HCT116 (cell line): ENCODE measurements at regions not wholly inside any gene's neighbourhood (a gene's known extent, or its start where the extent isn't known, plus 50 kb on each side); places are given as distances from the start of the nearest gene placed in this dataset.

Source experiments
- ATAC-seq: fragments of 200-7000 bp; cut with Tn5 transposase; 2 replicates; pipeline ENCODE4 v1.9.1; 2020; ENCODE audit warnings: mild to moderate bottlenecking, moderate library complexity
- BruUV-seq: library from RNA; stranded (reverse); fragments of 400-500 nt; replicated peaks from 2 replicates; lab custom pipeline; 2021; lab: Mats Ljungman, UMichigan
- CTCF ChIA-PET: fragments of 300-600 bp; sonication (Branson Sonifier 250); formaldehyde crosslinking; loops from one replicate; lab custom pipeline; 2021; ENCODE audit warnings: antibody characterized with exemption; lab: Charles Lee
- POLR2A ChIA-PET: fragments of 300-600, 350-600 bp; sonication (Branson Sonifier 250); formaldehyde crosslinking; loops from one replicate; lab custom pipeline; 2021; ENCODE audit warnings: antibody characterized with exemption; lab: Charles Lee
- RAD21 ChIA-PET, 2 experiments: fragments of 300-600 bp; sonication (Branson Sonifier 250); formaldehyde crosslinking; loops; one replicate each; lab custom pipeline; 2023; ENCODE audit warnings: low total read pairs in 2 of 2; ENCODE audit not compliant: uncharacterized antibody in 2 of 2, unreplicated experiment in 2 of 2, low non-redundant PET in 1 of 2; lab: Charles Lee
- DNase-seq: peaks from one replicate; pipeline ENCODE4 v3.0.0-alpha.2; 2010; ENCODE audit warnings: low read depth, low spot score
- H2AFZ ChIP-seq: fragments of 200-600 bp; shearing (Covaris generic), sonication (generic); 2 replicates; pipeline ENCODE4 v1.6.1; 2017; ENCODE audit warnings: low read depth, mixed run types, mixed read lengths, antibody characterized with exemption, low read length; ENCODE audit not compliant: poor library complexity, severe bottlenecking
- H3K27ac ChIP-seq: 2 replicates; pipeline ENCODE4 v1.5.1; 2012; ENCODE audit warnings: low read depth, low read length
- H3K27me3 ChIP-seq: fragments of 200-600 bp; sonication (generic); 2 replicates; pipeline ENCODE4 v1.6.1; 2016; ENCODE audit warnings: mixed run types, low read length, mixed read lengths; ENCODE audit not compliant: insufficient read depth
- H3K36me3 ChIP-seq, 2 experiments: fragments of 200-500 bp in 1 of 2; fragments of 200-600 bp in 1 of 2; sonication (Bioruptor generic) in 1 of 2; sonication (generic) in 1 of 2; 2 replicates each; pipeline versions ENCODE4 v1.5.1 to v1.6.1; 2014 to 2016; ENCODE audit warnings: low read length in 2 of 2, inconsistent platforms in 1 of 2, mixed read lengths in 1 of 2, mixed run types in 1 of 2; ENCODE audit not compliant: insufficient read depth in 2 of 2, control insufficient read depth in 1 of 2
- H3K4me1 ChIP-seq, 2 experiments: fragments of 200-600 bp in 1 of 2; sonication (generic) in 1 of 2; 2 replicates each; pipeline versions ENCODE4 v1.5.1 to v1.6.1; 2012 to 2017; ENCODE audit warnings: low read length in 2 of 2, inconsistent platforms in 1 of 2, mild to moderate bottlenecking in 1 of 2, mixed read lengths in 1 of 2, mixed run types in 1 of 2, moderate library complexity in 1 of 2; ENCODE audit not compliant: insufficient read depth in 2 of 2, control insufficient read depth in 1 of 2
- H3K4me2 ChIP-seq: fragments of 200-600 bp; sonication (generic); 2 replicates; pipeline ENCODE4 v1.6.1; 2017; ENCODE audit warnings: mixed run types, low read length, mixed read lengths
- H3K4me3 ChIP-seq, 2 experiments: fragments of 200-600 bp in 1 of 2; sonication (generic) in 1 of 2; replicated peaks in 1 of 2; 2 replicates each; pipeline ENCODE4 v1.5.1; 2011 to 2016; ENCODE audit warnings: low read length in 2 of 2, control low read depth in 1 of 2, low read depth in 1 of 2, mild to moderate bottlenecking in 1 of 2, mixed read lengths in 1 of 2, mixed run types in 1 of 2
- H3K79me2 ChIP-seq: fragments of 200-600 bp; sonication (generic); 2 replicates; pipeline ENCODE4 v1.6.1; 2017; ENCODE audit warnings: mild to moderate bottlenecking, mixed run types, low read length, moderate library complexity, mixed read lengths; ENCODE audit not compliant: insufficient read depth
- H3K9ac ChIP-seq: fragments of 200-600 bp; sonication (generic); 2 replicates; pipeline ENCODE4 v1.6.1; 2016; ENCODE audit warnings: low read length, mixed read lengths
- H3K9me2 ChIP-seq: fragments of 200-600 bp; sonication (generic), shearing (Covaris generic); 2 replicates; pipeline ENCODE4 v1.6.1; 2017; ENCODE audit warnings: mixed run types, mild to moderate bottlenecking, moderate library complexity; ENCODE audit not compliant: insufficient read depth
- H3K9me3 ChIP-seq, 2 experiments: fragments of 200-500 bp in 1 of 2; fragments of 200-600 bp in 1 of 2; sonication (Bioruptor generic) in 1 of 2; sonication (generic) in 1 of 2; 2 replicates each; pipeline ENCODE4 v1.6.1; 2014 to 2017; ENCODE audit warnings: low read length in 2 of 2, mixed read lengths in 2 of 2, inconsistent platforms in 1 of 2, low read depth in 1 of 2, mild to moderate bottlenecking in 1 of 2, mixed run types in 1 of 2, moderate library complexity in 1 of 2; ENCODE audit not compliant: control insufficient read depth in 1 of 2, insufficient read depth in 1 of 2
- H4K20me1 ChIP-seq: fragments of 200-600 bp; sonication (generic), shearing (Covaris generic); 2 replicates; pipeline ENCODE4 v1.6.1; 2017; ENCODE audit warnings: mixed run types, mild to moderate bottlenecking, moderate library complexity; ENCODE audit not compliant: insufficient read depth
- ATF3 ChIP-seq: IDR thresholded peaks from 2 replicates; pipeline ENCODE4 v1.6.1; 2012
- CBX3 ChIP-seq: IDR thresholded peaks from 2 replicates; pipeline ENCODE4 v1.6.1; 2012; ENCODE audit warnings: low read depth
- EGR1 ChIP-seq: IDR thresholded peaks from 2 replicates; pipeline ENCODE4 v1.6.1; 2012; ENCODE audit warnings: low read depth
- ELF1 ChIP-seq: IDR thresholded peaks from 2 replicates; pipeline ENCODE4 v1.6.1; 2012; ENCODE audit warnings: low read depth, borderline replicate concordance
- EZH2phosphoT487 ChIP-seq: fragments of 200-600 bp; IDR thresholded peaks from 2 replicates; pipeline ENCODE4 v1.6.1; 2018; ENCODE audit warnings: antibody characterized with exemption, borderline replicate concordance
- MAX ChIP-seq: IDR thresholded peaks from 2 replicates; pipeline ENCODE4 v1.6.1; 2012
- POLR2AphosphoS5 ChIP-seq: IDR thresholded peaks from 2 replicates; pipeline ENCODE4 v1.6.1; 2011; ENCODE audit warnings: mild to moderate bottlenecking, low read depth, low read length, moderate library complexity
- REST ChIP-seq: IDR thresholded peaks from 2 replicates; pipeline ENCODE4 v1.6.1; 2012; ENCODE audit warnings: low read depth
- TCF7L2 ChIP-seq: IDR thresholded peaks from 2 replicates; pipeline ENCODE4 v1.7.0; 2011; ENCODE audit warnings: borderline replicate concordance, inconsistent platforms; ENCODE audit not compliant: insufficient read depth, insufficient read length; ENCODE audit errors: extremely low read depth
- ZBTB33 ChIP-seq: IDR thresholded peaks from 2 replicates; pipeline ENCODE4 v1.6.1; 2011; ENCODE audit warnings: mild to moderate bottlenecking, low read length, moderate library complexity; ENCODE audit not compliant: insufficient replicate concordance; ENCODE audit errors: extremely low read depth
- intact Hi-C: fragments of 100-400 bp; cut with micrococcal nuclease; formaldehyde crosslinking; loops from 2 replicates; pipeline ENCODE4 v1.10.0; 2022

GRCh38 chr11:128341280-128342248 is 245.8 kb downstream of the ETS1 start:
- no peak for ATAC-seq
- ChIA-PET POLR2A (no interaction called here), RAD21 (no interaction called here), CTCF (no interaction called here)
- no peak for TF ChIP-seq MAX
- TF ChIP-seq ATF3 = no peak
- TF ChIP-seq EGR1 = no peak
- no peak for TF ChIP-seq ZBTB33
- TF ChIP-seq TCF7L2 = no peak
- TF ChIP-seq EZH2phosphoT487 = no peak
- no peak for TF ChIP-seq REST
- TF ChIP-seq ELF1 = no peak
- TF ChIP-seq POLR2AphosphoS5 = no peak
- TF ChIP-seq CBX3 = no peak
- H4K20me1 ChIP-seq = no peaks in the 10 kb centered on the region
- intact Hi-C loops = no loop called here
- H3K4me2 ChIP-seq = no peak overlapping the region
- H3K27me3 ChIP-seq = peaks cover 63% of the 10 kb centered on the region
- no peaks in the 10 kb centered on the region for H3K79me2 ChIP-seq
- H3K9ac ChIP-seq = no peak overlapping the region
- H3K4me3 ChIP-seq = no peak overlapping the region
- no TSS peak for BruUV-seq
- H3K9me2 ChIP-seq = no peaks in the 10 kb centered on the region
- no peaks in the 10 kb centered on the region for H3K36me3 ChIP-seq
- no peak overlapping the region for H3K27ac ChIP-seq
- 0 out of 4 replicates have a peak, but pooled peaks cover 0 to under 1% of the 10 kb centered on the region in 2 experiments for H3K4me1 ChIP-seq
- no peak overlapping the region for H2AFZ ChIP-seq
- no peak for DNase-seq
- no peaks in the 10 kb centered on the region for H3K9me3 ChIP-seq
